GM12878 (cell line): ENCODE measurements at regions not wholly inside any gene's neighbourhood (a gene's known extent, or its start where the extent isn't known, plus 50 kb on each side); places are given as distances from the start of the nearest gene placed in this dataset.

Experiments used
- CREM ChIP-seq: IDR thresholded peaks from 2 replicates; pipeline ENCODE4 v1.6.1; 2014; ENCODE audit warnings: antibody characterized with exemption, low read depth
- RAD21 ChIP-seq: IDR thresholded peaks from 2 replicates; pipeline ENCODE4 v1.6.1; 2011; ENCODE audit warnings: mild to moderate bottlenecking, low read depth, low read length, moderate library complexity; ENCODE audit not compliant: insufficient read depth

GRCh38 chr18:25799231-25799630 is 291.2 kb downstream of the SS18 start:
- no peak for TF ChIP-seq CREM
- TF ChIP-seq RAD21: no peak
